H1 (cell line): ENCODE measurements at regions not wholly inside any gene's neighbourhood (a gene's known extent, or its start where the extent isn't known, plus 50 kb on each side); places are given as distances from the start of the nearest gene placed in this dataset.

Source experiments
- CTCF ChIA-PET: fragments of 300-600 bp; sonication (Branson Sonifier 250); formaldehyde crosslinking; loops from one replicate; lab custom pipeline; 2021; ENCODE audit not compliant: partially characterized antibody; lab: Charles Lee
- POLR2A ChIA-PET: fragments of 300-600 bp; sonication (Branson Sonifier 250); formaldehyde crosslinking; loops from one replicate; lab custom pipeline; 2021; ENCODE audit warnings: inconsistent platforms; ENCODE audit not compliant: partially characterized antibody; lab: Charles Lee
- DNase-seq, 2 experiments: peaks; one replicate each; pipeline versions ENCODE4 v3.0.0 to v3.0.0-alpha.2; 2010 to 2022; ENCODE audit warnings: low spot score in 2 of 2, low read depth in 1 of 2, mixed read lengths in 1 of 2
- FAIRE-seq: peaks from 2 replicates; lab custom pipeline; 2011; peaks lifted over from hg19 to GRCh38; lab: Jason Lieb, UNC
- H2AFZ ChIP-seq: 2 replicates; pipeline ENCODE4 v1.8.1; 2012; ENCODE audit warnings: low read length, inconsistent platforms
- H2AK5ac ChIP-seq: 2 replicates; pipeline ENCODE4 v1.6.1; 2013; ENCODE audit warnings: low read depth, low read length
- H2BK120ac ChIP-seq: replicated peaks from 2 replicates; pipeline ENCODE3; 2013; ENCODE audit warnings: low read depth, low read length, inconsistent platforms
- H2BK12ac ChIP-seq: 2 replicates; pipeline ENCODE4 v1.6.1; 2013; ENCODE audit warnings: low read depth, low read length
- H2BK15ac ChIP-seq: 2 replicates; pipeline ENCODE4 v1.6.1; 2013; ENCODE audit warnings: low read length
- H2BK20ac ChIP-seq: 2 replicates; pipeline ENCODE4 v1.6.1; 2013; ENCODE audit warnings: low read length
- H2BK5ac ChIP-seq: 2 replicates; pipeline ENCODE4 v1.6.1; 2013; ENCODE audit warnings: low read depth, low read length
- H3K14ac ChIP-seq: 2 replicates; pipeline ENCODE4 v1.6.1; 2013; ENCODE audit warnings: inconsistent platforms; ENCODE audit not compliant: insufficient read length
- H3K18ac ChIP-seq: 2 replicates; pipeline ENCODE4 v1.6.1; 2013; ENCODE audit warnings: low read length; ENCODE audit errors: extremely low read depth
- H3K23ac ChIP-seq: 2 replicates; pipeline ENCODE4 v1.6.1; 2013; ENCODE audit warnings: inconsistent platforms; ENCODE audit not compliant: insufficient read length
- H3K23me2 ChIP-seq: 2 replicates; pipeline ENCODE4 v1.6.1; 2013; ENCODE audit warnings: low read depth, low read length
- H3K27ac ChIP-seq: 2 replicates; pipeline ENCODE4 v1.6.1; 2011; ENCODE audit warnings: low read depth, low read length, inconsistent platforms
- H3K27me3 ChIP-seq, 4 experiments: replicated peaks in 1 of 4; 1 replicate in 1 of 4; 2 replicates in 3 of 4; pipeline versions ENCODE4 v1.6.1 to v1.8.1; 2011 to 2013; ENCODE audit warnings: low read length in 3 of 4, mild to moderate bottlenecking in 3 of 4, inconsistent platforms in 2 of 4, mixed read lengths in 2 of 4, moderate library complexity in 1 of 4; ENCODE audit not compliant: control insufficient read depth in 3 of 4, insufficient read depth in 3 of 4; ENCODE audit errors: extremely low read depth in 1 of 4
- H3K36me3 ChIP-seq, 4 experiments: 2 replicates each; pipeline versions ENCODE4 v1.6.1 to v1.8.1; 2011 to 2013; ENCODE audit warnings: mild to moderate bottlenecking in 4 of 4, low read length in 3 of 4, moderate library complexity in 2 of 4, control low read depth in 1 of 4, inconsistent platforms in 1 of 4; ENCODE audit not compliant: insufficient read depth in 4 of 4, control insufficient read depth in 2 of 4
- H3K4ac ChIP-seq: replicated peaks from 2 replicates; pipeline ENCODE3; 2013; ENCODE audit warnings: low read length, low read depth, mixed read lengths, inconsistent platforms; ENCODE audit not compliant: insufficient read length
- H3K4me1 ChIP-seq, 4 experiments: replicated peaks in 1 of 4; 1 replicate in 1 of 4; 2 replicates in 3 of 4; pipeline versions ENCODE4 v1.6.1 to v1.8.1; 2011 to 2013; ENCODE audit warnings: low read length in 3 of 4, inconsistent platforms in 2 of 4, mixed read lengths in 1 of 4; ENCODE audit not compliant: insufficient read depth in 4 of 4, control insufficient read depth in 3 of 4
- H3K4me2 ChIP-seq, 2 experiments: 2 replicates each; pipeline versions ENCODE4 v1.6.1 to v1.8.1; 2011 to 2013; ENCODE audit warnings: low read depth in 2 of 2, low read length in 2 of 2, control low read depth in 1 of 2, inconsistent platforms in 1 of 2, mild to moderate bottlenecking in 1 of 2; ENCODE audit not compliant: insufficient read depth in 1 of 2
- H3K4me3 ChIP-seq, 4 experiments: fragments of 200-600, 300-600 bp in 1 of 4; sonication (generic), shearing (Covaris generic), sonication (Bioruptor Twin) in 1 of 4; 2 replicates each; pipeline versions ENCODE4 v1.5.1 to v1.8.1; 2011 to 2016; ENCODE audit warnings: low read length in 4 of 4, low read depth in 3 of 4, control low read depth in 2 of 4, inconsistent platforms in 2 of 4, mild to moderate bottlenecking in 2 of 4, mixed read lengths in 1 of 4, moderate library complexity in 1 of 4; ENCODE audit not compliant: insufficient read depth in 2 of 4; ENCODE audit errors: extremely low read depth in 1 of 4
- H3K56ac ChIP-seq: replicated peaks from 2 replicates; pipeline ENCODE3; 2013; ENCODE audit warnings: low read depth, mild to moderate bottlenecking, mixed read lengths, low read length, inconsistent platforms; ENCODE audit not compliant: insufficient read length
- H3K79me1 ChIP-seq: 2 replicates; pipeline ENCODE4 v1.6.1; 2013; ENCODE audit warnings: low read depth, low read length, control low read depth
- H3K79me2 ChIP-seq, 2 experiments: 2 replicates each; pipeline versions ENCODE4 v1.6.1 to v1.8.1; 2012 to 2013; ENCODE audit warnings: low read length in 2 of 2, mild to moderate bottlenecking in 2 of 2, inconsistent platforms in 1 of 2; ENCODE audit not compliant: insufficient read depth in 2 of 2, control insufficient read depth in 1 of 2
- H3K9ac ChIP-seq, 4 experiments: replicated peaks in 1 of 4; 1 replicate in 1 of 4; 2 replicates in 3 of 4; pipeline versions ENCODE4 v1.6.1 to v1.8.1; 2011 to 2013; ENCODE audit warnings: low read depth in 3 of 4, low read length in 3 of 4, control low read depth in 2 of 4, mild to moderate bottlenecking in 2 of 4, moderate library complexity in 2 of 4, inconsistent platforms in 1 of 4; ENCODE audit errors: extremely low read depth in 1 of 4
- H3K9me3 ChIP-seq, 2 experiments: 2 replicates each; pipeline versions ENCODE4 v1.6.1 to v1.8.1; 2012 to 2013; ENCODE audit warnings: mild to moderate bottlenecking in 2 of 2, moderate library complexity in 2 of 2, control low read depth in 1 of 2, inconsistent platforms in 1 of 2, low read depth in 1 of 2, low read length in 1 of 2, mixed read lengths in 1 of 2; ENCODE audit not compliant: insufficient read depth in 2 of 2
- H4K20me1 ChIP-seq, 2 experiments: replicated peaks in 1 of 2; 2 replicates each; pipeline versions ENCODE3 to v1.8.1; 2011 to 2013; ENCODE audit warnings: inconsistent platforms in 2 of 2, low read length in 2 of 2, mild to moderate bottlenecking in 1 of 2; ENCODE audit not compliant: insufficient read depth in 2 of 2, control insufficient read depth in 1 of 2
- H4K5ac ChIP-seq: 2 replicates; pipeline ENCODE4 v1.6.1; 2013; ENCODE audit warnings: low read length, low read depth, mixed read lengths, inconsistent platforms; ENCODE audit not compliant: insufficient read length
- H4K8ac ChIP-seq: 2 replicates; pipeline ENCODE4 v1.8.0; 2013; ENCODE audit warnings: mild to moderate bottlenecking, moderate library complexity, low read length, inconsistent platforms; ENCODE audit not compliant: insufficient read depth; ENCODE audit errors: extremely low read depth
- H4K91ac ChIP-seq: replicated peaks from 2 replicates; pipeline ENCODE3; 2013; ENCODE audit warnings: low read length, mixed read lengths, inconsistent platforms; ENCODE audit not compliant: insufficient read length
- EP300 ChIP-seq, 2 experiments: IDR thresholded peaks; 1 replicate in 1 of 2; 2 replicates in 1 of 2; pipeline ENCODE4 v1.6.1; 2011 to 2012; ENCODE audit warnings: low read depth in 2 of 2, low read length in 2 of 2, mild to moderate bottlenecking in 2 of 2, borderline replicate concordance in 1 of 2, inconsistent platforms in 1 of 2, moderate library complexity in 1 of 2
- HDAC6 ChIP-seq: IDR thresholded peaks from one replicate; pipeline ENCODE4 v1.7.1; 2012; ENCODE audit warnings: low read depth, mild to moderate bottlenecking, inconsistent platforms, low read length, moderate library complexity
- KDM1A ChIP-seq: fragments of 200-600, 300-600 bp; sonication (generic); IDR thresholded peaks from 2 replicates; pipeline ENCODE4 v1.7.1; 2016; ENCODE audit warnings: mild to moderate bottlenecking, low read length, borderline replicate concordance
- KDM5A ChIP-seq: fragments of 200-600 bp; IDR thresholded peaks from 2 replicates; pipeline ENCODE4 v1.7.1; 2012; ENCODE audit warnings: mild to moderate bottlenecking, low read length, inconsistent platforms, mixed read lengths
- MAFK ChIP-seq: IDR thresholded peaks from 2 replicates; pipeline ENCODE4 v1.6.1; 2012; ENCODE audit warnings: low read depth, mild to moderate bottlenecking, improper control_type of control experiment, low read length
- NANOG ChIP-seq: IDR thresholded peaks from 2 replicates; pipeline ENCODE4 v1.6.1; 2011; ENCODE audit warnings: low read length, low read depth, mild to moderate bottlenecking, inconsistent platforms; ENCODE audit not compliant: insufficient read depth, poor library complexity, severe bottlenecking
- POU5F1 ChIP-seq: IDR thresholded peaks from 2 replicates; pipeline ENCODE4 v1.6.1; 2011; ENCODE audit warnings: low read depth, mild to moderate bottlenecking, low read length, moderate library complexity
- RXRA ChIP-seq: IDR thresholded peaks from 2 replicates; pipeline ENCODE4 v1.6.1; 2011; ENCODE audit warnings: low read depth, mild to moderate bottlenecking, low read length, moderate library complexity; ENCODE audit not compliant: insufficient read depth
- SIRT6 ChIP-seq: IDR thresholded peaks from one replicate; pipeline ENCODE4 v1.7.1; 2012; ENCODE audit warnings: low read length, inconsistent platforms
- SP2 ChIP-seq: IDR thresholded peaks from 2 replicates; pipeline ENCODE4 v1.6.1; 2012; ENCODE audit warnings: mild to moderate bottlenecking, low read length, inconsistent platforms

DNA sequence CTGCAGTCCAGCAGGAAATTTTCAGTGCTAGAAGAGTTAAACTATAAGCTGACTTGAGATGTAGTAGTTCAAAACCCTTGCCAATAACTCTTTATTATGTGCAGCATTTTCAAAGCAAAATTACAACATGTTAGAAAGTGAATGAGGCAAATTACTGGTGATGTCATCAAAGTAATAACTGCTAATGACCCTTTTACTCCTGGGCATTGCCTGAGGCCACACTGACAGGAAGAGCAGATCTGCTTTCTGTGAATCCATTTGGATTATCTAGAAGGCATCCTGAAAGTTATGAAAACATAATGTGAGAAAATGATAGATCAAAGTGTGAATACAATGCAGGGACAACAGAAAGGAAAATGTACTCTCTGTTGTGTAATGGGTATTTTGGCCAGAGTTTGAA, 139.6 kb upstream of the TRIB2 start:
- Histone ChIP-seq H3K14ac (no peak overlapping the region), H2BK5ac (no peak overlapping the region), H2BK15ac (no peak overlapping the region), H3K4me1 (no peaks in the 10 kb centered on the region), H3K9ac (no peak overlapping the region), H2BK20ac (no peak overlapping the region), H2AFZ (no peak overlapping the region), H3K4me3 (no peak overlapping the region), H2BK120ac (no peak overlapping the region), H2AK5ac (no peak overlapping the region), H4K8ac (no peak overlapping the region), H3K56ac (no peak overlapping the region), H3K23me2 (no peaks in the 10 kb centered on the region), H4K20me1 (no peaks in the 10 kb centered on the region), H4K5ac (no peak overlapping the region), H3K23ac (no peak overlapping the region), H3K79me1 (no peaks in the 10 kb centered on the region), H3K4ac (no peak overlapping the region), H3K79me2 (no peaks in the 10 kb centered on the region), H2BK12ac (no peak overlapping the region), H3K9me3 (no peaks in the 10 kb centered on the region), H3K27me3 (no peaks in the 10 kb centered on the region; a peak in 1 of 7 replicates), H3K4me2 (no peak overlapping the region), H3K36me3 (no peaks in the 10 kb centered on the region), H3K27ac (no peak overlapping the region), H3K18ac (no peak overlapping the region), H4K91ac (no peak overlapping the region)
- POLR2A ChIA-PET, result no interaction called here
- CTCF ChIA-PET, result interaction anchor here (0.9 to 2.2 kb wide), 5 partner anchors 19 to 430 kb away, joined by 3 to 6 read pairs (median 5); partner anchors contain the start of gene TRIB2
- FAIRE-seq, result no peak
- TF ChIP-seq HDAC6 (no peak), NANOG (no peak), EP300 (IDR thresholded peaks at IDR 0.05; ENCODE audit: borderline replicate concordance in 1 of 2, low read depth in 2 of 2, low read length in 2 of 2) (no peak), KDM5A (no peak), MAFK (no peak), POU5F1 (no peak), SIRT6 (no peak), RXRA (no peak), SP2 (no peak), KDM1A (no peak)
- no peak for DNase-seq
